GM12878 (cell line): ENCODE measurements at regions not wholly inside any gene's neighbourhood (a gene's known extent, or its start where the extent isn't known, plus 50 kb on each side); places are given as distances from the start of the nearest gene placed in this dataset.

Experiments used
- ATAC-seq: fragments of 200-7000 bp; cut with Tn5 transposase; 3 replicates; pipeline ENCODE4 v1.9.1; 2020; ENCODE audit warnings: mild to moderate bottlenecking, moderate library complexity
- BruUV-seq: library from RNA; stranded (reverse); fragments of 400-500 nt; replicated peaks from 2 replicates; lab custom pipeline; 2021; lab: Mats Ljungman, UMichigan
- CTCF ChIA-PET: fragments of 300-600 bp; sonication (Branson Sonifier 250); formaldehyde crosslinking; extraction: SDS; loops from one replicate; lab custom pipeline; 2021; ENCODE audit warnings: inconsistent platforms; lab: Yijun Ruan, JAX
- POLR2A ChIA-PET: fragments of 350-600 bp; formaldehyde crosslinking; extraction: SDS; loops from one replicate; lab custom pipeline; 2021; ENCODE audit warnings: inconsistent platforms; lab: Charles Lee
- RAD21 ChIA-PET: fragments of 300-600 bp; sonication (Branson Sonifier 250); formaldehyde crosslinking; loops from one replicate; lab custom pipeline; 2023; ENCODE audit warnings: antibody characterized with exemption; ENCODE audit not compliant: unreplicated experiment; lab: Charles Lee
- SMC1A ChIA-PET: fragments of 300-600 bp; sonication (Branson Sonifier 250); formaldehyde crosslinking; loops from one replicate; lab custom pipeline; 2023; ENCODE audit not compliant: unreplicated experiment, uncharacterized antibody; lab: Charles Lee
- DNase-seq: peaks from one replicate; pipeline ENCODE4 v3.0.0-alpha.2; 2011; ENCODE audit warnings: low read depth, low spot score
- FAIRE-seq: peaks from 3 replicates; lab custom pipeline; 2011; peaks lifted over from hg19 to GRCh38; lab: Jason Lieb, UNC
- H2AFZ ChIP-seq: 2 replicates; pipeline ENCODE4 v1.6.0; 2011; ENCODE audit warnings: low read depth, low read length, control low read depth; ENCODE audit not compliant: control insufficient read depth
- H3K27ac ChIP-seq: 2 replicates; pipeline ENCODE4 v1.5.1; 2011; ENCODE audit warnings: control low read depth; ENCODE audit not compliant: control insufficient read depth, insufficient read depth
- H3K27me3 ChIP-seq, 2 experiments: replicated peaks in 1 of 2; 2 replicates each; pipeline versions ENCODE4 v1.6.0 to v1.6.1; 2011; ENCODE audit warnings: low read length in 1 of 2; ENCODE audit not compliant: control insufficient read depth in 2 of 2, insufficient read depth in 2 of 2
- H3K36me3 ChIP-seq, 2 experiments: 2 replicates each; pipeline ENCODE4 v1.5.1; 2011; ENCODE audit warnings: low read length in 1 of 2; ENCODE audit not compliant: control insufficient read depth in 2 of 2, insufficient read depth in 2 of 2
- H3K4me1 ChIP-seq: 2 replicates; pipeline ENCODE4 v1.6.1; 2011; ENCODE audit warnings: mild to moderate bottlenecking, low read length, moderate library complexity, mixed read lengths; ENCODE audit not compliant: control insufficient read depth, insufficient read depth
- H3K4me2 ChIP-seq: 2 replicates; pipeline ENCODE4 v1.6.0; 2011; ENCODE audit warnings: control low read depth; ENCODE audit not compliant: control insufficient read depth, insufficient read depth
- H3K4me3 ChIP-seq: fragments of 200-600 bp; sonication (generic); 2 replicates; pipeline ENCODE4 v1.5.1; 2016
- H3K79me2 ChIP-seq: 2 replicates; pipeline ENCODE4 v1.6.0; 2011; ENCODE audit warnings: low read length; ENCODE audit not compliant: control insufficient read depth, insufficient read depth
- H3K9ac ChIP-seq: 2 replicates; pipeline ENCODE4 v1.8.0; 2011; ENCODE audit warnings: low read length, control low read depth, mixed read lengths; ENCODE audit not compliant: control insufficient read depth, insufficient read depth
- H3K9me3 ChIP-seq: replicated peaks from 3 replicates; pipeline ENCODE4 v1.5.1; 2011; ENCODE audit warnings: mild to moderate bottlenecking, low read length; ENCODE audit not compliant: control insufficient read depth, insufficient read depth
- H4K20me1 ChIP-seq: 2 replicates; pipeline ENCODE4 v1.6.0; 2011; ENCODE audit not compliant: control insufficient read depth, insufficient read depth
- BCL3 ChIP-seq: IDR thresholded peaks from 2 replicates; pipeline ENCODE4 v1.6.1; 2011; ENCODE audit warnings: borderline replicate concordance, low read depth, mild to moderate bottlenecking, moderate library complexity, low read length; ENCODE audit not compliant: insufficient read depth, poor library complexity, severe bottlenecking
- BMI1 ChIP-seq: fragments of 450-650 bp; IDR thresholded peaks from 2 replicates; pipeline ENCODE4 v1.6.1; 2016; ENCODE audit warnings: mild to moderate bottlenecking, moderate library complexity, borderline replicate concordance
- GATAD2B ChIP-seq: fragments of 450-650 bp; conservative IDR thresholded peaks from 2 replicates; pipeline ENCODE4 v1.6.1; 2017; ENCODE audit warnings: low read depth, mild to moderate bottlenecking, moderate library complexity
- SUPT20H ChIP-seq: IDR thresholded peaks from 2 replicates; pipeline ENCODE4 v1.6.1; 2011; ENCODE audit warnings: low read depth, mild to moderate bottlenecking, low read length, moderate library complexity, borderline replicate concordance; ENCODE audit not compliant: control insufficient read depth
- ZBTB4 ChIP-seq: fragments of 450-650 bp; formaldehyde crosslinking; IDR thresholded peaks from 2 replicates; pipeline ENCODE4 v1.4.0; 2022; ENCODE audit warnings: mild to moderate bottlenecking, moderate library complexity
- ZBTB40 ChIP-seq: fragments of 450-650 bp; IDR thresholded peaks from 2 replicates; pipeline ENCODE4 v1.6.1; 2016; ENCODE audit warnings: mild to moderate bottlenecking, moderate library complexity, borderline replicate concordance
- WGBS: methylation state at CpG from one replicate; pipeline ENCODE4 v1.1.6; 2016; ENCODE audit warnings: low lambda C conversion rate; ENCODE audit not compliant: insufficient replicate concordance, insufficient coverage; ENCODE audit errors: missing lambda C conversion rate; 5-methylcytosine and 5-hydroxymethylcytosine counted together
- in situ Hi-C: fragments of 300-500 bp; cut with MboI; formaldehyde crosslinking; loops from 9 replicates; pipeline ENCODE4 v1.14.3; 2018; ENCODE audit warnings: mixed read lengths
- intact Hi-C: fragments of 100-400 bp; cut with micrococcal nuclease; formaldehyde crosslinking; loops from one replicate; pipeline ENCODE4 v1.14.2; 2022; ENCODE audit not compliant: unreplicated experiment

GRCh38 chr9:23220957-23221356, 605.1 kb downstream of the ELAVL2 start (continued):
- TF ChIP-seq ZBTB4 (no peak), SUPT20H (no peak), BCL3 (no peak), BMI1 (no peak)
- TF ChIP-seq, all 136 proteins: peak for 0

- H2AFZ ChIP-seq: no peak overlapping the region
- no peak overlapping the region for H3K4me3 ChIP-seq
- H3K27me3 ChIP-seq: no peaks in the 10 kb centered on the region
- ChIA-PET SMC1A (no interaction called here), RAD21 (interaction anchor here (1.0 kb wide), 1 partner anchor 10 kb away, joined by 3 read pairs; no protein-coding TSS in a partner anchor), CTCF (no interaction called here), POLR2A (interaction anchor here (0.6 kb wide), 1 partner anchor 715 kb away, joined by 3 read pairs; no protein-coding TSS in a partner anchor)
- no peaks in the 10 kb centered on the region for H3K4me1 ChIP-seq
- FAIRE-seq (no peak), DNase-seq (no peak), ATAC-seq (no peak)
- TF ChIP-seq ZBTB40 (no peak), GATAD2B (no peak)
- intact Hi-C loops (no loop called here), in situ Hi-C loops (no loop called here)
- H3K4me2 ChIP-seq: no peak overlapping the region
- H3K79me2 ChIP-seq: no peaks in the 10 kb centered on the region
- H4K20me1 ChIP-seq: no peaks in the 10 kb centered on the region
- H3K27ac ChIP-seq: no peak overlapping the region
- 29% methylated on average over 6 of the region's 6 CpGs for WGBS
- H3K9ac ChIP-seq: no peak overlapping the region
- no peaks in the 10 kb centered on the region for H3K9me3 ChIP-seq
- no TSS peak for BruUV-seq
- H3K36me3 ChIP-seq: no peaks in the 10 kb centered on the region
These were observed 596.1 kb downstream of the ELAVL2 start for GRCh38 chr9:23229890-23230317.
